GM12874 (cell line): ENCODE measurements at regions not wholly inside any gene's neighbourhood (a gene's known extent, or its start where the extent isn't known, plus 50 kb on each side); places are given as distances from the start of the nearest gene placed in this dataset.

ENCODE experiments used
- CTCF ChIP-seq: IDR thresholded peaks from 2 replicates; pipeline ENCODE4 v1.5.1; 2011; ENCODE audit warnings: low read depth, mild to moderate bottlenecking, control low read depth, low read length, moderate library complexity; ENCODE audit not compliant: insufficient read depth

- no peak for TF ChIP-seq CTCF
Observed at GRCh38 chr14:26766726-26767125, 168.9 kb upstream of the NOVA1 start.

GRCh38 chr14:26773906-26774593 is 176.2 kb upstream of the NOVA1 start:
- TF ChIP-seq CTCF: no peak

- no peak for TF ChIP-seq CTCF
Observed at GRCh38 chr14:26775765-26776563, 178.1 kb upstream of the NOVA1 start.

- TF ChIP-seq CTCF: no peak
Observed at GRCh38 chr14:26791117-26791806, 193.4 kb upstream of the NOVA1 start.

GRCh38 chr14:26794731-26795130 is 196.9 kb upstream of the NOVA1 start:
- TF ChIP-seq CTCF: no peak

- no peak for TF ChIP-seq CTCF
Observed at GRCh38 chr14:26808407-26808806, 210.6 kb upstream of the NOVA1 start.

GRCh38 chr14:26810631-26811030 is 212.8 kb upstream of the NOVA1 start:
- TF ChIP-seq CTCF: no peak
